ENCODE measurements at regions not wholly inside any gene's neighbourhood (a gene's known extent, or its start where the extent isn't known, plus 50 kb on each side); places are given as distances from the start of the nearest gene placed in this dataset.

DNA sequence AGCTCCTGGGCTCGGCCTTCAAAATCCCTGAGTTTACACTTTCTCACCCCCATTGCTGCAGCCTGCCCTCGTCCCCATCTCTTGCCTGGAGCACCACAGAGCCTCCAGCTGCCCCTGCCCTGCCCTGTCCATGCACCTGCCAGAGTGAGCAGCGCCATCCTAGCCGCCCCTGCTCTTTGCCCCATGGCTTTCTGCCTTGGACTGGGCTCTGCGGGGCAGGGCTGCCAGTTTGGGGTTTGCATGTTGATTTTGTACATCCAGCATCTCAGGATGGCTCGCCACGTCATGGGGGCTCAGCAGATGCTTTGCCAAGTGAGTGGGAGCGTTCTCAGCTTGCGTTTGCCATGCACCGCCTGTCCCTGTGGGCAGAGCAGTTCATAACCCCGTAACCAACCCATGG is 67.1 kb upstream of the HGFAC start:
- Histone ChIP-seq H3K4me2 (ENCODE audit: low read depth, low read length) (no peak overlapping the region), H3K9ac (ENCODE audit: low read length) (no peak overlapping the region), H3K9me3 (replicated peaks; ENCODE audit: insufficient read depth, low read length) (no peaks in the 10 kb centered on the region), H3K27me3 (replicated peaks; ENCODE audit: insufficient read depth, low read length) (no peaks in the 10 kb centered on the region), H3F3A (ENCODE audit: insufficient read depth, low read length) (no peaks in the 10 kb centered on the region), H3K9me2 (replicated peaks; ENCODE audit: insufficient read depth, low read length) (no peaks in the 10 kb centered on the region), H3K27ac (ENCODE audit: low read length) (no peak overlapping the region), H3K36me3 (replicated peaks; ENCODE audit: insufficient read depth, low read length) (no peaks in the 10 kb centered on the region), H3K4me1 (ENCODE audit: low read length) (0 out of 2 replicates have a peak, but pooled peaks cover 4% of the 10 kb centered on the region), H4K20me1 (ENCODE audit: insufficient read depth, low read length) (no peaks in the 10 kb centered on the region), H3K79me2 (ENCODE audit: low read length) (no peaks in the 10 kb centered on the region), H3K4me3 (ENCODE audit: low read length) (no peak overlapping the region), H2AFZ (ENCODE audit: low read length) (no peak overlapping the region)
- DNase-seq: no peak
- TF ChIP-seq, protein P1, sequence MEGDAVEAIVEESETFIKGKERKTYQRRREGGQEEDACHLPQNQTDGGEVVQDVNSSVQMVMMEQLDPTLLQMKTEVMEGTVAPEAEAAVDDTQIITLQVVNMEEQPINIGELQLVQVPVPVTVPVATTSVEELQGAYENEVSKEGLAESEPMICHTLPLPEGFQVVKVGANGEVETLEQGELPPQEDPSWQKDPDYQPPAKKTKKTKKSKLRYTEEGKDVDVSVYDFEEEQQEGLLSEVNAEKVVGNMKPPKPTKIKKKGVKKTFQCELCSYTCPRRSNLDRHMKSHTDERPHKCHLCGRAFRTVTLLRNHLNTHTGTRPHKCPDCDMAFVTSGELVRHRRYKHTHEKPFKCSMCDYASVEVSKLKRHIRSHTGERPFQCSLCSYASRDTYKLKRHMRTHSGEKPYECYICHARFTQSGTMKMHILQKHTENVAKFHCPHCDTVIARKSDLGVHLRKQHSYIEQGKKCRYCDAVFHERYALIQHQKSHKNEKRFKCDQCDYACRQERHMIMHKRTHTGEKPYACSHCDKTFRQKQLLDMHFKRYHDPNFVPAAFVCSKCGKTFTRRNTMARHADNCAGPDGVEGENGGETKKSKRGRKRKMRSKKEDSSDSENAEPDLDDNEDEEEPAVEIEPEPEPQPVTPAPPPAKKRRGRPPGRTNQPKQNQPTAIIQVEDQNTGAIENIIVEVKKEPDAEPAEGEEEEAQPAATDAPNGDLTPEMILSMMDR (IDR thresholded peaks at IDR 0.05; ENCODE audit: low read length): no peak
- no peak for TF ChIP-seq EZH2phosphoT487 (IDR thresholded peaks at IDR 0.05; ENCODE audit: low read length)
- no peak for TF ChIP-seq EZH2 (optimal IDR thresholded peaks at IDR 0.05; ENCODE audit: low read depth, low read length)

DNA sequence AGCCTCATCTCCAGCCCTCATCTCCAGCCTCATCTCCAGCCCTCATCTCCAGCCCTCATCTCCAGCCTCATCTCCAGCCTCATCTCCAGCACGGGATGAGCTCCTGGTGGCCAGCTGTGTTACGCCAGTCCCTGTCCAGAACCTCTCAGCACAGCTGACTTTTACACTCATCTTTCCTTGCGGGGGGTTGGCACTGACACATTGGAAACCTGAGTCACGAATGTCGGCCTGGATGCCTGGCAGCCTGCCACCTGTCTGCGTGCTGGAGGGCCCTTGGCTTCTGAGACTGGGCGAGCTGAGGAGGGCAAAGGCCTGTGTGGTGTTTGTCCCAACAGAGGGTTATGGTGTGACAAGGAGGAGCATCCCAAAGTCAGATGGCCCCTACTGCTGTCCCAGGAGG is 66.1 kb upstream of the HGFAC start:
- H3K79me2 ChIP-seq (ENCODE audit: low read length): no peaks in the 10 kb centered on the region
- TF ChIP-seq EZH2 (optimal IDR thresholded peaks at IDR 0.05; ENCODE audit: low read depth, low read length) (no peak), EZH2phosphoT487 (IDR thresholded peaks at IDR 0.05; ENCODE audit: low read length) (no peak)
- TF ChIP-seq, protein P1 (IDR thresholded peaks at IDR 0.05; ENCODE audit: low read length): no peak
- H3K36me3 ChIP-seq (replicated peaks; ENCODE audit: insufficient read depth, low read length): no peaks in the 10 kb centered on the region
- H4K20me1 ChIP-seq (ENCODE audit: insufficient read depth, low read length): no peaks in the 10 kb centered on the region
- H3F3A ChIP-seq (ENCODE audit: insufficient read depth, low read length): no peaks in the 10 kb centered on the region
- H3K4me2 ChIP-seq (ENCODE audit: low read depth, low read length): no peak overlapping the region
- no peak overlapping the region for H3K9ac ChIP-seq (ENCODE audit: low read length)
- no peak overlapping the region for H3K27ac ChIP-seq (ENCODE audit: low read length)
- no peak overlapping the region for H3K4me3 ChIP-seq (ENCODE audit: low read length)
- H3K9me2 ChIP-seq (replicated peaks; ENCODE audit: insufficient read depth, low read length): no peaks in the 10 kb centered on the region
- H3K9me3 ChIP-seq (replicated peaks; ENCODE audit: insufficient read depth, low read length): no peaks in the 10 kb centered on the region
- no peak for DNase-seq
- no peaks in the 10 kb centered on the region for H3K27me3 ChIP-seq (replicated peaks; ENCODE audit: insufficient read depth, low read length)
- H2AFZ ChIP-seq (ENCODE audit: low read length): no peak overlapping the region
- no peaks in the 10 kb centered on the region for H3K4me1 ChIP-seq (ENCODE audit: low read length)

DNA sequence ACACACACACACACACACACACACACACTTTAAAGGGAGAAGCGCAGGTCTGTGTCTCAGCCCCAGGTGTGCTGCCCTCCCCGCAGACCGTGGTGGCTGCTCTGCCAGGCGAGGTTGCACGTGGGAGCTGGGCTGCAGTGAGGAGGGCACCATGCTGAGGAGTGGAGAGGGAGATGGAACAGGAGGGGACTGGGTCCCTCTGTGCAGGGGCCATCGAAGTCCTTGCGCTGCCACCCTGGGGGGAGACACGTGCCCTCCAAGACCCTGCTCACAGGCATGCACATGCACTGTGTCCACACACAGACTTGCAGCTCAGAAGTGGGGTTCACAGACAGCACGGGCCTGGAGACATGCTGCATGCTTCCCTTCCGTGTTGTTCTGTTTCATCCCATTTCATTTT is 65.5 kb upstream of the HGFAC start:
- H3K4me2 ChIP-seq (ENCODE audit: low read depth, low read length): no peak overlapping the region
- no peaks in the 10 kb centered on the region for H3K9me3 ChIP-seq (replicated peaks; ENCODE audit: insufficient read depth, low read length)
- H3F3A ChIP-seq (ENCODE audit: insufficient read depth, low read length): no peaks in the 10 kb centered on the region
- H3K79me2 ChIP-seq (ENCODE audit: low read length): no peaks in the 10 kb centered on the region
- H3K27ac ChIP-seq (ENCODE audit: low read length): no peak overlapping the region
- no peaks in the 10 kb centered on the region for H3K27me3 ChIP-seq (replicated peaks; ENCODE audit: insufficient read depth, low read length)
- DNase-seq: no peak
- TF ChIP-seq, protein P1 (IDR thresholded peaks at IDR 0.05; ENCODE audit: low read length): no peak
- TF ChIP-seq EZH2phosphoT487 (IDR thresholded peaks at IDR 0.05; ENCODE audit: low read length) (no peak), EZH2 (optimal IDR thresholded peaks at IDR 0.05; ENCODE audit: low read depth, low read length) (no peak)
- H4K20me1 ChIP-seq (ENCODE audit: insufficient read depth, low read length): no peaks in the 10 kb centered on the region
- no peak overlapping the region for H3K9ac ChIP-seq (ENCODE audit: low read length)
- H2AFZ ChIP-seq (ENCODE audit: low read length): no peak overlapping the region
- H3K4me3 ChIP-seq (ENCODE audit: low read length): no peak overlapping the region
- H3K36me3 ChIP-seq (replicated peaks; ENCODE audit: insufficient read depth, low read length): no peaks in the 10 kb centered on the region
- H3K9me2 ChIP-seq (replicated peaks; ENCODE audit: insufficient read depth, low read length): no peaks in the 10 kb centered on the region
- H3K4me1 ChIP-seq (ENCODE audit: low read length): no peaks in the 10 kb centered on the region
